Kidney epithelial cell (primary cell): ENCODE measurements at regions not wholly inside any gene's neighbourhood (a gene's known extent, or its start where the extent isn't known, plus 50 kb on each side); places are given as distances from the start of the nearest gene placed in this dataset.

ENCODE experiments used
- DNase-seq: peaks from one replicate; pipeline ENCODE4 v3.0.0-alpha.2; 2010; ENCODE audit warnings: low read depth
- H3K27me3 ChIP-seq: 2 replicates; pipeline ENCODE4 v1.6.0; 2011; ENCODE audit warnings: low read length; ENCODE audit not compliant: control insufficient read depth, insufficient read depth
- H3K36me3 ChIP-seq: 2 replicates; pipeline ENCODE4 v1.5.1; 2011; ENCODE audit warnings: low read length; ENCODE audit not compliant: control insufficient read depth, insufficient read depth
- H3K4me3 ChIP-seq: 2 replicates; pipeline ENCODE4 v1.5.1; 2011; ENCODE audit warnings: low read depth, mild to moderate bottlenecking, control low read depth, low read length
- TF ChIP-seq, protein P1 (sequence below): IDR thresholded peaks from 2 replicates; pipeline ENCODE4 v1.5.1; 2011; ENCODE audit warnings: mild to moderate bottlenecking, moderate library complexity, low read length, control low read depth, inconsistent platforms; ENCODE audit not compliant: insufficient read depth, poor library complexity, severe bottlenecking

DNA sequence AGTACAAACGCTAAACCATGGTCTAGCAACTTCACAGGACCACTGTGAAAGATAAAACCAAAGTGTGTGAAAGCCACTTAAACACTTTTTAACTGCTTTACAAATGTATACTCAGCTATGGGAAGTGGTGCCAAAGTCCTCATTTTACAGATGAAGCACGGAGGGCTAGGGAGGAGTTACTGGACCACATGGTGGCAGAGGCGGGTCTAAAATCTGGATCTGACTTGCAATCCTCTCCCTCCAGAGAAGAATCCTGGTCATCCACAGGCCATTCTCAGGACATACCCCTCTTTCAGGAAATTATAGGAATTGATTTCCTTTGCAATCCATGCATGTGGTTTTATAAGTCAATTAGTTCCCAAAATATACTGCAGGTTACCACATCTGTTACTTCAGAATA is 84.6 kb upstream of the GYPC start:
- TF ChIP-seq, protein P1, sequence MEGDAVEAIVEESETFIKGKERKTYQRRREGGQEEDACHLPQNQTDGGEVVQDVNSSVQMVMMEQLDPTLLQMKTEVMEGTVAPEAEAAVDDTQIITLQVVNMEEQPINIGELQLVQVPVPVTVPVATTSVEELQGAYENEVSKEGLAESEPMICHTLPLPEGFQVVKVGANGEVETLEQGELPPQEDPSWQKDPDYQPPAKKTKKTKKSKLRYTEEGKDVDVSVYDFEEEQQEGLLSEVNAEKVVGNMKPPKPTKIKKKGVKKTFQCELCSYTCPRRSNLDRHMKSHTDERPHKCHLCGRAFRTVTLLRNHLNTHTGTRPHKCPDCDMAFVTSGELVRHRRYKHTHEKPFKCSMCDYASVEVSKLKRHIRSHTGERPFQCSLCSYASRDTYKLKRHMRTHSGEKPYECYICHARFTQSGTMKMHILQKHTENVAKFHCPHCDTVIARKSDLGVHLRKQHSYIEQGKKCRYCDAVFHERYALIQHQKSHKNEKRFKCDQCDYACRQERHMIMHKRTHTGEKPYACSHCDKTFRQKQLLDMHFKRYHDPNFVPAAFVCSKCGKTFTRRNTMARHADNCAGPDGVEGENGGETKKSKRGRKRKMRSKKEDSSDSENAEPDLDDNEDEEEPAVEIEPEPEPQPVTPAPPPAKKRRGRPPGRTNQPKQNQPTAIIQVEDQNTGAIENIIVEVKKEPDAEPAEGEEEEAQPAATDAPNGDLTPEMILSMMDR: no peak
- no peak for DNase-seq
- no peak overlapping the region for H3K4me3 ChIP-seq
- no peaks in the 10 kb centered on the region for H3K27me3 ChIP-seq
- H3K36me3 ChIP-seq: no peaks in the 10 kb centered on the region

DNA sequence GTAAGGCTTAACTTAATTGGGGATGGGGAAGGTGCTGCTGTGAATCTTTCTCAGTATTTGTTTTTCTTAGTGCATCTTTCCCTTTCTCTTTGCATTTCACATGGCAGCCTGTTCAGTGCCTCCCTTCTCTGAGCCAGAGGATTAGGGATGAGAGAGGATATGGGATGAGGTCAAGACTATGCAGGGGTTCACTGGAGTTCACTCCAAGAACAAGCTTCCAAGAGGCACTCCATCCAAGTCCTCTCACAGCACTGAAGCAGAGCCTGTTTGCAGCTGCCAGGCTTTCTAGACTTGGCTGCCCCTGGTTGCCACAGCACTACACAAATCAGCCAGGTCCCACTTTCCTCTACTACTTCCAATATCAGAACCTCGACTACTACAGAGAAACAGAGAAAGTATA is 80.3 kb upstream of the GYPC start:
- DNase-seq: no peak
- TF ChIP-seq, protein P1: no peak
- Histone ChIP-seq H3K36me3 (no peaks in the 10 kb centered on the region), H3K4me3 (no peak overlapping the region), H3K27me3 (no peaks in the 10 kb centered on the region)

DNA sequence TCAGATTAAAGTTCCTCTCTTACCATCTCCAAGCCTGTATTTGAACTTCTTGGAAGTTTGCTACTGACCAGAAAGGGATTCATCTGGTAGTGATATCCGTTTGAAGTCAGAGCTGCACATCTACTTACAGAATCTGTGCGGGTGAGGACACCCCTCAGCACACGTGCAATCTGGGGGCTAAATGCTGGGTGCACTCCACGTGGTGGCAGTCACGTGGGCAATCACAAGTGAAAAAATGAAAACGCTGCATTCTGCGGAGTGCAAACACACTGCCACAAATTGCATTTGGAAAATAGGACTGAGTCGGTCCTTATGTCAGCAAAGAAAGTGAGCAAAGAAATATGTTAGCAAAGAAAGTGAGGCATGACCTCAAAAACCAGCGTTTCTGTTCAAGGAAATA is 76.1 kb upstream of the GYPC start:
- no peaks in the 10 kb centered on the region for H3K27me3 ChIP-seq
- TF ChIP-seq, protein P1: no peak
- H3K36me3 ChIP-seq: no peaks in the 10 kb centered on the region
- no peak for DNase-seq
- H3K4me3 ChIP-seq: no peak overlapping the region

DNA sequence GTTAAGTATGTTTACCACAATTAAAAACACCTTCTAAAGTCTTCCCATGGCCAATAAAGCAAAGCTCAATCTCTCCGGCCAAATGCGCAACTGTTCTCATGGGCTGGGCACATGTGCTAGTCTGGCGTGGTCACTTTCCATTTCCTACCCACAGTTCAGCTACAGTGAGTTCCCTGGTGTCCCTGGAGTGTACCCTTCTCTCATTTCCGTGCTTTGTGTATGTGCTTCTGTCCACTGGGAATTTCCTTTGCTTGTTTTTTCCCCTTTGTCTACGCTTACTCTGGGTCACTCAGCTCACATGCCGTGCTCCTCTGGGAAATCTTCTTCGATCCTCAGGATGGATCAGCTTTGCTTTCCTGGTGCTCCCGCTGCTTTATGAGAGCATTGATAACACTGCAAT is 69.6 kb upstream of the GYPC start:
- no peak for DNase-seq
- Histone ChIP-seq H3K36me3 (no peaks in the 10 kb centered on the region), H3K4me3 (no peak overlapping the region), H3K27me3 (no peaks in the 10 kb centered on the region)
- TF ChIP-seq, protein P1: no peak

DNA sequence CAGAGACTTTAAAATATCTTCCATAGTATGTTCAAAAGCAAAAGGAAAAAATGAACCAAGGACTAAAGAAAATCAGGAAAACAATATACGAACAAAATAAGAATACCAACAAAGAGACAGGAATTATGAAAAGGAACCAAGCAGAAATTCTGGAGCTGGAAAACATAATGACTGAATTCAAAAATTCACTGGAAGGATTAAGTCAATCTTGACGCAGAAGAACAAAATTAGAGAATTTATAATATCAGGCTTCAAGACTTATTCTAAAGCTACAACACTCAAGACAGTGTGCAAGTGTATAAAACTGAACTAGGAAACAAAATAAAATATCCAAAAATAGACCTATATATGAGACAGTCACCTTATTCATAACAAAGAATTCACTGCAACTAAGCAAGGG is 56.9 kb upstream of the GYPC start:
- TF ChIP-seq, protein P1: no peak
- no peaks in the 10 kb centered on the region for H3K27me3 ChIP-seq
- H3K36me3 ChIP-seq: no peaks in the 10 kb centered on the region
- no peak for DNase-seq
- H3K4me3 ChIP-seq: no peak overlapping the region

DNA sequence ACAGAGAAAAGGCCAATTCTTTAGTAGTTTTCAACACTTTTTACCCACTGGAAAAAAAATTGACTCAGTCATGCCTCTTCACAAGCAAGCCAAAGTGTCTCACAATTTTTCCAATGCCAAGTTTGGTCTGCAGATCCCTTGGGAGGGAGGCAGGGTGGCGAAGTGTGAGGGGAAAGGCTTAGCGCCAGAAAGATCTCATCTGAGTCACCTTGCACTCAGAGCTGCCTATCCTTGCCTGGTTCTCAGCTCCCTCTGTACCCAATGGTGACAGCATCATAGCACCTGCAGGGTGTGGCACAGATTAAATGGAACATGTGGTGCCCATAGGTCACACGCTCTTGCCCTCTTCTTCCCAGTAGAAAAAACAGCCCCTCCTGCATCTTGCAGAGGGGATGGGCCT is 55.2 kb upstream of the GYPC start:
- TF ChIP-seq, protein P1: no peak
- Histone ChIP-seq H3K36me3 (no peaks in the 10 kb centered on the region), H3K4me3 (no peak overlapping the region), H3K27me3 (no peaks in the 10 kb centered on the region)
- DNase-seq: no peak
